ENCODE measurements at regions not wholly inside any gene's neighbourhood (a gene's known extent, or its start where the extent isn't known, plus 50 kb on each side); places are given as distances from the start of the nearest gene placed in this dataset.
"Not testable (repeated sequence)": the region's sequence is repeated elsewhere in the genome, so short reads cannot be mapped to it uniquely, and the experiment has no call there.

- H3K36me3 ChIP-seq (ENCODE audit: insufficient read depth, low read length); H3K27ac ChIP-seq; DNase-seq (ENCODE audit: low read depth, low spot score); H3K9me3 ChIP-seq (ENCODE audit: low read depth, low read length); H3K9ac ChIP-seq (ENCODE audit: insufficient read length); H3K4me3 ChIP-seq: not testable (repeated sequence)
Observed at GRCh38 chr14:27831978-27832377, 934.6 kb upstream of the FOXG1 start.

- not testable (repeated sequence) for H3K9ac ChIP-seq (ENCODE audit: insufficient read length); H3K36me3 ChIP-seq (ENCODE audit: insufficient read depth, low read length); H3K4me3 ChIP-seq; DNase-seq (ENCODE audit: low read depth, low spot score); H3K27ac ChIP-seq; H3K9me3 ChIP-seq (ENCODE audit: low read depth, low read length)
Observed at GRCh38 chr14:27833001-27833400, 933.6 kb upstream of the FOXG1 start.

GRCh38 chr14:27836386-27836785 lies 930.2 kb upstream of the FOXG1 start:
- no peak overlapping the region for H3K9ac ChIP-seq (ENCODE audit: insufficient read length)
- no peak for DNase-seq (ENCODE audit: low read depth, low spot score)
- no peak overlapping the region for H3K4me3 ChIP-seq
- TF ChIP-seq FOXP2 (optimal IDR thresholded peaks at IDR 0.05; ENCODE audit: control extremely low read depth, extremely low read length, insufficient read depth), result no peak
- H3K36me3 ChIP-seq (ENCODE audit: insufficient read depth, low read length), result no peaks in the 10 kb centered on the region
- H3K9me3 ChIP-seq (ENCODE audit: low read depth, low read length), result no peaks in the 10 kb centered on the region
- H3K27ac ChIP-seq, result no peak overlapping the region

- TF ChIP-seq POLR2AphosphoS5 (IDR thresholded peaks at IDR 0.05; ENCODE audit: borderline replicate concordance, low read depth, low read length), result no peak
- TF ChIP-seq EZH2 (IDR thresholded peaks at IDR 0.05), result no peak
- no peak for TF ChIP-seq FOXP2 (optimal IDR thresholded peaks at IDR 0.05; ENCODE audit: control extremely low read depth, extremely low read length, insufficient read depth)
- Histone ChIP-seq H3K4me3 (no peak overlapping the region), H3K9ac (ENCODE audit: insufficient read length) (no peak overlapping the region), H3K27ac (no peak overlapping the region), H3K36me3 (ENCODE audit: insufficient read depth, low read length) (no peaks in the 10 kb centered on the region), H3K9me3 (ENCODE audit: low read depth, low read length) (no peaks in the 10 kb centered on the region)
- no peak for DNase-seq (ENCODE audit: low read depth, low spot score)
Observed at GRCh38 chr14:27845241-27845850, 921.2 kb upstream of the FOXG1 start.

- DNase-seq (ENCODE audit: low read depth, low spot score), result no peak
- TF ChIP-seq EZH2 (IDR thresholded peaks at IDR 0.05) (no peak), FOXP2 (optimal IDR thresholded peaks at IDR 0.05; ENCODE audit: control extremely low read depth, extremely low read length, insufficient read depth) (no peak), POLR2AphosphoS5 (IDR thresholded peaks at IDR 0.05; ENCODE audit: borderline replicate concordance, low read depth, low read length) (no peak)
- Histone ChIP-seq H3K4me3 (no peak overlapping the region), H3K36me3 (ENCODE audit: insufficient read depth, low read length) (no peaks in the 10 kb centered on the region), H3K9ac (ENCODE audit: insufficient read length) (no peak overlapping the region), H3K27ac (no peak overlapping the region), H3K9me3 (ENCODE audit: low read depth, low read length) (no peaks in the 10 kb centered on the region)
Observed at GRCh38 chr14:27845902-27846301, 920.7 kb upstream of the FOXG1 start.

GRCh38 chr14:27847480-27847879 lies 919.1 kb upstream of the FOXG1 start:
- H3K27ac ChIP-seq; DNase-seq (ENCODE audit: low read depth, low spot score); H3K4me3 ChIP-seq; H3K9me3 ChIP-seq (ENCODE audit: low read depth, low read length); H3K36me3 ChIP-seq (ENCODE audit: insufficient read depth, low read length); H3K9ac ChIP-seq (ENCODE audit: insufficient read length): not testable (repeated sequence)

GRCh38 chr14:27849193-27849592 lies 917.4 kb upstream of the FOXG1 start:
- H3K9me3 ChIP-seq (ENCODE audit: low read depth, low read length); H3K9ac ChIP-seq (ENCODE audit: insufficient read length); H3K4me3 ChIP-seq; DNase-seq (ENCODE audit: low read depth, low spot score); H3K36me3 ChIP-seq (ENCODE audit: insufficient read depth, low read length); H3K27ac ChIP-seq: not testable (repeated sequence)

- DNase-seq (ENCODE audit: low read depth, low spot score), result no peak
- Histone ChIP-seq H3K27ac (no peak overlapping the region), H3K36me3 (ENCODE audit: insufficient read depth, low read length) (no peaks in the 10 kb centered on the region), H3K9ac (ENCODE audit: insufficient read length) (no peak overlapping the region), H3K9me3 (ENCODE audit: low read depth, low read length) (no peaks in the 10 kb centered on the region), H3K4me3 (no peak overlapping the region)
- TF ChIP-seq EZH2 (IDR thresholded peaks at IDR 0.05) (no peak), POLR2AphosphoS5 (IDR thresholded peaks at IDR 0.05; ENCODE audit: borderline replicate concordance, low read depth, low read length) (no peak), FOXP2 (optimal IDR thresholded peaks at IDR 0.05; ENCODE audit: control extremely low read depth, extremely low read length, insufficient read depth) (no peak)
Observed at GRCh38 chr14:27862684-27863083, 903.9 kb upstream of the FOXG1 start.

- TF ChIP-seq POLR2AphosphoS5 (IDR thresholded peaks at IDR 0.05; ENCODE audit: borderline replicate concordance, low read depth, low read length) (no peak), FOXP2 (optimal IDR thresholded peaks at IDR 0.05; ENCODE audit: control extremely low read depth, extremely low read length, insufficient read depth) (no peak)
- Histone ChIP-seq H3K27ac (no peak overlapping the region), H3K36me3 (ENCODE audit: insufficient read depth, low read length) (no peaks in the 10 kb centered on the region), H3K9me3 (ENCODE audit: low read depth, low read length) (no peaks in the 10 kb centered on the region), H3K9ac (ENCODE audit: insufficient read length) (no peak overlapping the region), H3K4me3 (no peak overlapping the region)
- no peak for DNase-seq (ENCODE audit: low read depth, low spot score)
Observed at GRCh38 chr14:27863166-27863565, 903.4 kb upstream of the FOXG1 start.

- Histone ChIP-seq H3K27ac (no peak overlapping the region), H3K36me3 (ENCODE audit: insufficient read depth, low read length) (no peaks in the 10 kb centered on the region), H3K4me3 (no peak overlapping the region), H3K9ac (ENCODE audit: insufficient read length) (no peak overlapping the region), H3K9me3 (ENCODE audit: low read depth, low read length) (no peaks in the 10 kb centered on the region)
- TF ChIP-seq FOXP2 (optimal IDR thresholded peaks at IDR 0.05; ENCODE audit: control extremely low read depth, extremely low read length, insufficient read depth), result no peak
- DNase-seq (ENCODE audit: low read depth, low spot score), result no peak
Observed at GRCh38 chr14:27881063-27881462, 885.5 kb upstream of the FOXG1 start.
